IPS-18a (cell line): ENCODE measurements at regions not wholly inside any gene's neighbourhood (a gene's known extent, or its start where the extent isn't known, plus 50 kb on each side); places are given as distances from the start of the nearest gene placed in this dataset.
"Not testable (repeated sequence)": the region's sequence is repeated elsewhere in the genome, so short reads cannot be mapped to it uniquely, and the experiment has no call there.

Experiments
- H3K27ac ChIP-seq: one replicate; pipeline ENCODE4 v1.5.1; 2013; ENCODE audit warnings: low read length
- H3K27me3 ChIP-seq: one replicate; pipeline ENCODE4 v1.6.1; 2013; ENCODE audit warnings: mild to moderate bottlenecking, low read length; ENCODE audit not compliant: control insufficient read depth, insufficient read depth
- H3K36me3 ChIP-seq: one replicate; pipeline ENCODE4 v1.6.1; 2013; ENCODE audit warnings: low read depth, low read length; ENCODE audit not compliant: control insufficient read depth
- H3K4me1 ChIP-seq: one replicate; pipeline ENCODE4 v1.6.1; 2013; ENCODE audit warnings: low read depth, low read length; ENCODE audit not compliant: control insufficient read depth
- H3K4me3 ChIP-seq: one replicate; pipeline ENCODE4 v1.5.1; 2013; ENCODE audit warnings: low read length
- H3K9ac ChIP-seq: one replicate; pipeline ENCODE4 v1.6.1; 2013; ENCODE audit warnings: mild to moderate bottlenecking, low read length, moderate library complexity
- H3K9me3 ChIP-seq: one replicate; pipeline ENCODE4 v1.6.1; 2013; ENCODE audit warnings: low read depth, low read length; ENCODE audit not compliant: control insufficient read depth

GRCh38 chr9:104195142-104195541 is 101.0 kb downstream of the SMC2 start:
- not testable (repeated sequence) for H3K9me3 ChIP-seq, H3K27me3 ChIP-seq, H3K4me3 ChIP-seq, H3K9ac ChIP-seq, H3K36me3 ChIP-seq, H3K4me1 ChIP-seq, H3K27ac ChIP-seq

GRCh38 chr9:104200456-104200994 is 106.4 kb downstream of the SMC2 start:
- H3K4me1 ChIP-seq: no peaks in the 10 kb centered on the region
- no peak overlapping the region for H3K27ac ChIP-seq
- H3K27me3 ChIP-seq: no peaks in the 10 kb centered on the region
- H3K9me3 ChIP-seq: no peaks in the 10 kb centered on the region
- H3K9ac ChIP-seq: no peak overlapping the region
- H3K36me3 ChIP-seq: no peaks in the 10 kb centered on the region
- H3K4me3 ChIP-seq: no peak overlapping the region

- H3K36me3 ChIP-seq: no peaks in the 10 kb centered on the region
- no peaks in the 10 kb centered on the region for H3K27me3 ChIP-seq
- H3K4me1 ChIP-seq: no peaks in the 10 kb centered on the region
- no peak overlapping the region for H3K9ac ChIP-seq
- no peak overlapping the region for H3K27ac ChIP-seq
- H3K9me3 ChIP-seq: no peaks in the 10 kb centered on the region
- no peak overlapping the region for H3K4me3 ChIP-seq
Measured at GRCh38 chr9:104206766-104207165, 112.7 kb downstream of the SMC2 start.

- no peaks in the 10 kb centered on the region for H3K4me1 ChIP-seq
- no peaks in the 10 kb centered on the region for H3K9me3 ChIP-seq
- no peak overlapping the region for H3K9ac ChIP-seq
- no peak overlapping the region for H3K27ac ChIP-seq
- no peaks in the 10 kb centered on the region for H3K36me3 ChIP-seq
- H3K27me3 ChIP-seq: no peaks in the 10 kb centered on the region
- no peak overlapping the region for H3K4me3 ChIP-seq
Measured at GRCh38 chr9:104209387-104209786, 115.3 kb downstream of the SMC2 start.

GRCh38 chr9:104227108-104227507 is 133.0 kb downstream of the SMC2 start:
- no peak overlapping the region for H3K9ac ChIP-seq
- H3K9me3 ChIP-seq: no peaks in the 10 kb centered on the region
- no peaks in the 10 kb centered on the region for H3K4me1 ChIP-seq
- H3K27ac ChIP-seq: no peak overlapping the region
- H3K27me3 ChIP-seq: no peaks in the 10 kb centered on the region
- no peaks in the 10 kb centered on the region for H3K36me3 ChIP-seq
- H3K4me3 ChIP-seq: no peak overlapping the region

GRCh38 chr9:104232781-104233341 is 138.8 kb downstream of the SMC2 start:
- Histone ChIP-seq H3K4me1 (no peaks in the 10 kb centered on the region), H3K4me3 (no peak overlapping the region), H3K36me3 (no peaks in the 10 kb centered on the region), H3K27ac (no peak overlapping the region), H3K27me3 (no peaks in the 10 kb centered on the region), H3K9ac (no peak overlapping the region), H3K9me3 (no peaks in the 10 kb centered on the region)

- no peak overlapping the region for H3K9ac ChIP-seq
- no peak overlapping the region for H3K4me3 ChIP-seq
- H3K27ac ChIP-seq: no peak overlapping the region
- H3K36me3 ChIP-seq: no peaks in the 10 kb centered on the region
- H3K4me1 ChIP-seq: no peaks in the 10 kb centered on the region
- H3K27me3 ChIP-seq: no peaks in the 10 kb centered on the region
- H3K9me3 ChIP-seq: no peaks in the 10 kb centered on the region
Measured at GRCh38 chr9:104233366-104233765, 139.3 kb downstream of the SMC2 start.

DNA sequence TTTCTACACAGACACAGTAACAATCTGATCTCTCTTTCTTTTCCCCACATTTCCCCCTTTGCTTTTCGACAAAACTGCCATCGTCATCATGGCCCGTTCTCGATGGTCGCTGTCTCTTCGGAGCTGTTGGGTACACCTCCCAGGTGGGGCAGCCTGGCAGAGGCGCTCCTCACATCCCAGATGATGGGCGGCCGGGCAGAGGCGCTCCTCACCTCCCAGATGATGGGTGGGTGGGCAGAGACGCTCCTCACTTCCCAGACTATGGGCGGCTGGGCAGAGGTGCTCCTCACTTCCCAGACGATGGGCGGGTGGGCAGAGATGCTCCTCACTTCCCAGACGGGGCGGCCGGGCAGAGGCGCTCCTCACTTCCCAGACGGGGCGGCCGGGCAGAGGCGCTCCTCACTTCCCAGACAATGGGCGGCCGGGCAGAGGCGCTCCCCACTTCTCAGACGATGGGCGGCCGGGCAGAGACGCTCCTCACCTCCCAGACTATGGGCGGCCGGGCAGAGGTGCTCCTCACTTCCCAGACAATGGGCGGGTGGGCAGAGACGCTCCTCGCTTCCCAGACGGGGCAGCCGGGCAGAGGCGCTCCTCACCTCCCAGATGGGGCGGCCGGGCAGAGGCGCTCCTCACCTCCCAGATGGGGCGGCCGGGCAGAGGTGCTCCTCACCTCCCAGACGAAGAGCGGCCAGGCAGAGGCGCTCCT is 140.7 kb downstream of the SMC2 start:
- not testable (repeated sequence) for H3K27me3 ChIP-seq, H3K4me1 ChIP-seq, H3K27ac ChIP-seq, H3K9me3 ChIP-seq, H3K9ac ChIP-seq, H3K36me3 ChIP-seq, H3K4me3 ChIP-seq

GRCh38 chr9:104235347-104236120 is 141.4 kb downstream of the SMC2 start:
- H3K36me3 ChIP-seq, H3K4me3 ChIP-seq, H3K27me3 ChIP-seq, H3K4me1 ChIP-seq, H3K9ac ChIP-seq, H3K9me3 ChIP-seq, H3K27ac ChIP-seq: not testable (repeated sequence)

- no peaks in the 10 kb centered on the region for H3K9me3 ChIP-seq
- H3K4me3 ChIP-seq: no peak overlapping the region
- H3K4me1 ChIP-seq: no peaks in the 10 kb centered on the region
- H3K27ac ChIP-seq: no peak overlapping the region
- H3K9ac ChIP-seq: no peak overlapping the region
- no peaks in the 10 kb centered on the region for H3K27me3 ChIP-seq
- no peaks in the 10 kb centered on the region for H3K36me3 ChIP-seq
Measured at GRCh38 chr9:104238668-104239067, 144.6 kb downstream of the SMC2 start.

GRCh38 chr9:104240890-104241289 is 146.8 kb downstream of the SMC2 start:
- Histone ChIP-seq H3K4me1 (no peaks in the 10 kb centered on the region), H3K4me3 (no peak overlapping the region), H3K9me3 (no peaks in the 10 kb centered on the region), H3K27ac (no peak overlapping the region), H3K27me3 (no peaks in the 10 kb centered on the region), H3K9ac (no peak overlapping the region), H3K36me3 (no peaks in the 10 kb centered on the region)
